Activated T-cell treated with anti-CD3 and anti-CD28 coated beads, Interleukin-2, amount 50 U/mL, for 4 hours (primary cell): ENCODE measurements at regions not wholly inside any gene's neighbourhood (a gene's known extent, or its start where the extent isn't known, plus 50 kb on each side); places are given as distances from the start of the nearest gene placed in this dataset.
A peak's percentile ranks its signal among the peaks of the same experiment; 100 is the strongest.

Experiments used
- ATAC-seq, 2 donors: fragments of 200-7000 bp; cut with Tn5 transposase; one replicate each; pipeline ENCODE4 v1.10.0; 2021
- DNase-seq: peaks from one replicate; pipeline ENCODE4 v3.0.0-alpha.2; 2020
- H3K27me3 Mint-ChIP-seq: one replicate; pipeline ENCODE4 v1.8.0; 2021; ENCODE audit warnings: low read depth, mixed read lengths
- H3K36me3 Mint-ChIP-seq: one replicate; pipeline ENCODE4 v1.8.0; 2022; ENCODE audit warnings: mixed read lengths; ENCODE audit not compliant: insufficient read depth
- H3K4me1 Mint-ChIP-seq: one replicate; pipeline ENCODE4 v1.8.0; 2021; ENCODE audit warnings: low read depth, mixed read lengths
- H3K4me3 Mint-ChIP-seq: one replicate; pipeline ENCODE4 v1.8.0; 2021; ENCODE audit warnings: mild to moderate bottlenecking, moderate library complexity, mixed read lengths
- H3K9me3 Mint-ChIP-seq: one replicate; pipeline ENCODE4 v1.8.0; 2021; ENCODE audit warnings: mixed read lengths

GRCh38 chr18:23333827-23334226 is 119.3 kb upstream of the RIOK3 start:
- no peaks in the 10 kb centered on the region for H3K27me3 Mint-ChIP-seq
- no peaks in the 10 kb centered on the region for H3K9me3 Mint-ChIP-seq
- DNase-seq: no peak
- ATAC-seq: no peak
- no peaks in the 10 kb centered on the region for H3K4me1 Mint-ChIP-seq
- no peak overlapping the region for H3K4me3 Mint-ChIP-seq
- H3K36me3 Mint-ChIP-seq: peaks cover 9% of the 10 kb centered on the region

GRCh38 chr18:23334569-23334968 is 118.5 kb upstream of the RIOK3 start:
- H3K36me3 Mint-ChIP-seq: peaks cover 7% of the 10 kb centered on the region
- ATAC-seq (no peak), DNase-seq (no peak)
- H3K4me3 Mint-ChIP-seq: no peak overlapping the region
- no peaks in the 10 kb centered on the region for H3K4me1 Mint-ChIP-seq
- H3K9me3 Mint-ChIP-seq: no peaks in the 10 kb centered on the region
- H3K27me3 Mint-ChIP-seq: no peaks in the 10 kb centered on the region

GRCh38 chr18:23336101-23336500 is 117.0 kb upstream of the RIOK3 start:
- no peak for ATAC-seq
- H3K36me3 Mint-ChIP-seq: peaks cover 4% of the 10 kb centered on the region
- DNase-seq: no peak
- H3K4me3 Mint-ChIP-seq: no peak overlapping the region
- peaks cover 2% of the 10 kb centered on the region for H3K4me1 Mint-ChIP-seq
- H3K9me3 Mint-ChIP-seq: no peaks in the 10 kb centered on the region
- H3K27me3 Mint-ChIP-seq: no peaks in the 10 kb centered on the region

GRCh38 chr18:23337599-23338444 is 115.3 kb upstream of the RIOK3 start:
- H3K36me3 Mint-ChIP-seq: peaks cover 5% of the 10 kb centered on the region
- ATAC-seq (peak; percentile 32), DNase-seq (no peak)
- no peaks in the 10 kb centered on the region for H3K27me3 Mint-ChIP-seq
- H3K4me1 Mint-ChIP-seq: peaks cover 10% of the 10 kb centered on the region
- no peaks in the 10 kb centered on the region for H3K9me3 Mint-ChIP-seq
- H3K4me3 Mint-ChIP-seq: no peak overlapping the region

GRCh38 chr18:23340661-23341060 is 112.4 kb upstream of the RIOK3 start:
- ATAC-seq (no peak), DNase-seq (no peak)
- Mint-ChIP-seq H3K36me3 (peaks cover 5% of the 10 kb centered on the region), H3K4me1 (peaks cover 10% of the 10 kb centered on the region), H3K4me3 (no peak overlapping the region), H3K9me3 (no peaks in the 10 kb centered on the region), H3K27me3 (no peaks in the 10 kb centered on the region)

- Mint-ChIP-seq H3K36me3 (peaks cover 5% of the 10 kb centered on the region), H3K27me3 (no peaks in the 10 kb centered on the region), H3K9me3 (no peaks in the 10 kb centered on the region), H3K4me1 (peaks cover 10% of the 10 kb centered on the region), H3K4me3 (no peak overlapping the region)
- ATAC-seq (peak; percentile 34 to 56), DNase-seq (no peak)
Measured at GRCh38 chr18:23341383-23341782, 111.7 kb upstream of the RIOK3 start.

GRCh38 chr18:23341983-23342382 is 111.1 kb upstream of the RIOK3 start:
- Mint-ChIP-seq H3K4me1 (peaks cover 10% of the 10 kb centered on the region), H3K9me3 (no peaks in the 10 kb centered on the region), H3K4me3 (no peak overlapping the region), H3K27me3 (no peaks in the 10 kb centered on the region), H3K36me3 (peaks cover 3% of the 10 kb centered on the region)
- DNase-seq: no peak
- no peak for ATAC-seq

- Mint-ChIP-seq H3K27me3 (no peaks in the 10 kb centered on the region), H3K4me1 (peaks cover 10% of the 10 kb centered on the region), H3K36me3 (peaks cover 3% of the 10 kb centered on the region), H3K4me3 (no peak overlapping the region), H3K9me3 (no peaks in the 10 kb centered on the region)
- ATAC-seq: peak; percentile 51 to 60
- DNase-seq: no peak
Measured at GRCh38 chr18:23342506-23342905, 110.6 kb upstream of the RIOK3 start.

GRCh38 chr18:23350188-23350587 is 102.9 kb upstream of the RIOK3 start:
- no peak for DNase-seq
- H3K4me1 Mint-ChIP-seq: no peaks in the 10 kb centered on the region
- no peak for ATAC-seq

GRCh38 chr18:23351521-23351920 is 101.6 kb upstream of the RIOK3 start:
- Mint-ChIP-seq H3K27me3 (no peaks in the 10 kb centered on the region), H3K4me3 (no peak overlapping the region), H3K4me1 (no peaks in the 10 kb centered on the region), H3K9me3 (peaks cover 13% of the 10 kb centered on the region), H3K36me3 (peaks cover 32% of the 10 kb centered on the region)
- ATAC-seq: no peak
- DNase-seq: no peak

More at GRCh38 chr18:23350188-23350587, 102.9 kb upstream of the RIOK3 start:
- peaks cover 13% of the 10 kb centered on the region for H3K9me3 Mint-ChIP-seq
- peaks cover 26% of the 10 kb centered on the region for H3K36me3 Mint-ChIP-seq
- no peaks in the 10 kb centered on the region for H3K27me3 Mint-ChIP-seq
- no peak overlapping the region for H3K4me3 Mint-ChIP-seq

GRCh38 chr18:23352042-23352441 is 101.0 kb upstream of the RIOK3 start:
- Mint-ChIP-seq H3K4me3 (no peak overlapping the region), H3K36me3 (peaks cover 32% of the 10 kb centered on the region), H3K4me1 (no peaks in the 10 kb centered on the region), H3K9me3 (peaks cover 13% of the 10 kb centered on the region), H3K27me3 (no peaks in the 10 kb centered on the region)
- ATAC-seq: no peak
- DNase-seq: no peak

GRCh38 chr18:23353459-23353858 is 99.6 kb upstream of the RIOK3 start:
- no peak for ATAC-seq
- H3K27me3 Mint-ChIP-seq: no peaks in the 10 kb centered on the region
- peaks cover 13% of the 10 kb centered on the region for H3K9me3 Mint-ChIP-seq
- no peak overlapping the region for H3K4me3 Mint-ChIP-seq
- peaks cover 5% of the 10 kb centered on the region for H3K4me1 Mint-ChIP-seq
- DNase-seq: no peak
- H3K36me3 Mint-ChIP-seq: peaks cover 32% of the 10 kb centered on the region

GRCh38 chr18:23354625-23355024 is 98.5 kb upstream of the RIOK3 start:
- Mint-ChIP-seq H3K4me3 (no peak overlapping the region), H3K36me3 (peaks cover 25% of the 10 kb centered on the region), H3K27me3 (no peaks in the 10 kb centered on the region), H3K9me3 (peaks cover 8% of the 10 kb centered on the region), H3K4me1 (peaks cover 9% of the 10 kb centered on the region)
- ATAC-seq: peak in 1 of 2 donors; percentile 57
- DNase-seq: no peak

- H3K9me3 Mint-ChIP-seq: peaks cover 3% of the 10 kb centered on the region
- ATAC-seq: no peak
- H3K4me1 Mint-ChIP-seq: peaks cover 9% of the 10 kb centered on the region
- H3K27me3 Mint-ChIP-seq: no peaks in the 10 kb centered on the region
- peaks cover 19% of the 10 kb centered on the region for H3K36me3 Mint-ChIP-seq
- no peak overlapping the region for H3K4me3 Mint-ChIP-seq
- no peak for DNase-seq
Measured at GRCh38 chr18:23355206-23355605, 97.9 kb upstream of the RIOK3 start.

GRCh38 chr18:23356424-23356823 is 96.7 kb upstream of the RIOK3 start:
- no peak for ATAC-seq
- no peaks in the 10 kb centered on the region for H3K27me3 Mint-ChIP-seq
- peaks cover 18% of the 10 kb centered on the region for H3K36me3 Mint-ChIP-seq
- DNase-seq: no peak
- H3K4me1 Mint-ChIP-seq: peaks cover 9% of the 10 kb centered on the region
- H3K4me3 Mint-ChIP-seq: no peak overlapping the region
- H3K9me3 Mint-ChIP-seq: peaks cover 3% of the 10 kb centered on the region
